ENCODE measurements at regions not wholly inside any gene's neighbourhood (a gene's known extent, or its start where the extent isn't known, plus 50 kb on each side); places are given as distances from the start of the nearest gene placed in this dataset.

- no peak overlapping the region for H2BK5ac ChIP-seq (ENCODE audit: low read depth, low read length, poor library complexity, severe bottlenecking)
- dilution Hi-C loops (cut with HindIII; ENCODE audit: low sequenced_read_pairs, unreplicated experiment): no loop called here
- H4K5ac ChIP-seq (ENCODE audit: low read depth, low read length): no peak overlapping the region
- H3K9ac ChIP-seq (ENCODE audit: low read depth, low read length): no peak overlapping the region
- H3K23ac ChIP-seq (ENCODE audit: low read depth, low read length): no peak overlapping the region
- H3K4ac ChIP-seq (ENCODE audit: low read depth, low read length): no peak overlapping the region
- no peaks in the 10 kb centered on the region for H3K4me1 ChIP-seq (ENCODE audit: control insufficient read depth, insufficient read depth, low read length)
- TF ChIP-seq MAFK (IDR thresholded peaks at IDR 0.05; ENCODE audit: low read depth, low read length) (no peak), MAZ (IDR thresholded peaks at IDR 0.05; ENCODE audit: borderline replicate concordance, low read depth, low read length) (no peak)
- no TSS peak for BruUV-seq (replicated peaks)
- no peak overlapping the region for H4K91ac ChIP-seq (ENCODE audit: insufficient read depth, low read depth, low read length)
- H2BK20ac ChIP-seq (ENCODE audit: low read depth, low read length): no peak overlapping the region
- H4K8ac ChIP-seq (ENCODE audit: low read depth in 2 of 2, low read length in 2 of 2): no peak overlapping the region
- ATAC-seq (ENCODE audit: low read depth): no peak
- no peak overlapping the region for H3K14ac ChIP-seq (replicated peaks; ENCODE audit: low read depth, low read length)
- H2AFZ ChIP-seq (replicated peaks; ENCODE audit: low read length, poor library complexity): no peak overlapping the region
- no peak overlapping the region for H2AK5ac ChIP-seq (ENCODE audit: low read depth, low read length)
- in situ Hi-C loops (cut with MboI; ENCODE audit: low sequenced_read_pairs): no loop called here
- no peaks in the 10 kb centered on the region for H3K79me1 ChIP-seq (ENCODE audit: low read depth in 1 of 2, low read length in 2 of 2)
- no peaks in the 10 kb centered on the region for H3K36me3 ChIP-seq (ENCODE audit: control insufficient read depth, insufficient read depth, low read length)
- H3K4me3 ChIP-seq (ENCODE audit: insufficient read depth, low read depth, low read length): no peak overlapping the region
- ChIA-PET CTCF (no interaction called here), POLR2A (ENCODE audit: unreplicated experiment) (no interaction called here)
- H3K4me2 ChIP-seq (ENCODE audit: low read depth, low read length): no peak overlapping the region
- no peak overlapping the region for H2BK120ac ChIP-seq (ENCODE audit: low read depth, low read length)
- H3K9me3 ChIP-seq (ENCODE audit: control insufficient read depth, insufficient read depth, low read length): 0 out of 2 replicates have a peak, but pooled peaks cover 2% of the 10 kb centered on the region
- no peaks in the 10 kb centered on the region for H3K9me1 ChIP-seq (ENCODE audit: insufficient read depth, low read length)
- no peak overlapping the region for H3K18ac ChIP-seq (ENCODE audit: low read depth, low read length)
- peaks cover 20% of the 10 kb centered on the region for H3K27me3 ChIP-seq (ENCODE audit: control insufficient read depth, insufficient read depth, low read length)
- no peak for DNase-seq
- H4K20me1 ChIP-seq (ENCODE audit: insufficient read depth, low read length): no peaks in the 10 kb centered on the region
- WGBS, 2 experiments (ENCODE audit: extremely low coverage in 2 of 2, insufficient read length in 1 of 2): no CpG with 5 or more reads among the region's 2 CpGs
- no peak overlapping the region for H2AK9ac ChIP-seq (replicated peaks; ENCODE audit: low read depth, low read length, poor library complexity)
- intact Hi-C loops (cut with micrococcal nuclease): no loop called here
- H2BK15ac ChIP-seq (ENCODE audit: low read depth, low read length): no peak overlapping the region
- H3K56ac ChIP-seq (ENCODE audit: extremely low read depth, insufficient read depth, low read length): no peak overlapping the region
- no peak overlapping the region for H3K27ac ChIP-seq (ENCODE audit: insufficient read depth, low read length)
These were observed 103.2 kb upstream of the GALNT18 start for GRCh38 chr11:11724994-11725393.

All from IMR-90 (cell line).